Transverse colon (tissue), 4 donors: ENCODE measurements at regions not wholly inside any gene's neighbourhood (a gene's known extent, or its start where the extent isn't known, plus 50 kb on each side); places are given as distances from the start of the nearest gene placed in this dataset.

Source experiments
- DNase-seq: peaks from one replicate; pipeline ENCODE4 v3.0.0-alpha.2; 2019
- H3K27ac ChIP-seq, 4 donors: fragments of 200-600 bp; sonication (generic); 2 replicates each; pipeline ENCODE4 v1.5.1; 2016 to 2018; ENCODE audit warnings: inconsistent platforms in 4 of 4
- H3K27me3 ChIP-seq: fragments of 200-600 bp; sonication (generic); 2 replicates; pipeline ENCODE4 v1.5.1; 2017; ENCODE audit warnings: inconsistent platforms
- H3K36me3 ChIP-seq, 4 donors: fragments of 200-600 bp; sonication (generic); 2 replicates each; pipeline ENCODE4 v1.5.1; 2017 to 2019; ENCODE audit warnings: inconsistent platforms in 4 of 4
- H3K4me1 ChIP-seq, 4 donors: fragments of 200-600 bp; sonication (generic); 2 replicates each; pipeline ENCODE4 v1.5.1; 2017 to 2020; ENCODE audit warnings: inconsistent platforms in 4 of 4
- H3K4me3 ChIP-seq, 4 donors: fragments of 200-600 bp; sonication (generic); 1 replicate in 1 of 4; 2 replicates in 3 of 4; pipeline versions ENCODE4 v1.5.1 to v1.6.1; 2017 to 2019; ENCODE audit warnings: inconsistent platforms in 4 of 4
- H3K9me3 ChIP-seq, 2 donors: fragments of 200-600 bp; sonication (generic); 2 replicates each; pipeline ENCODE4 v1.5.1; 2017 to 2019; ENCODE audit warnings: inconsistent platforms in 2 of 2
- EP300 ChIP-seq: sonication (generic); formaldehyde crosslinking; IDR thresholded peaks from one replicate; pipeline ENCODE4 v1.6.1; 2017; ENCODE audit warnings: antibody characterized with exemption, low read depth
- POLR2A ChIP-seq: fragments of 450-650 bp; IDR thresholded peaks from one replicate; pipeline ENCODE4 v1.6.1; 2016; ENCODE audit warnings: antibody characterized with exemption, mild to moderate bottlenecking, moderate library complexity
- POLR2AphosphoS5 ChIP-seq, 3 donors: sonication (generic); formaldehyde crosslinking; IDR thresholded peaks; one replicate each; pipeline ENCODE4 v1.6.1; 2016; ENCODE audit warnings: antibody characterized with exemption in 3 of 3
- WGBS, 2 donors: methylation state at CpG; one replicate each; pipeline ENCODE4 v1.1.5; 2018; ENCODE audit warnings: low coverage in 1 of 2; 5-methylcytosine and 5-hydroxymethylcytosine counted together
- in situ Hi-C, 4 donors: fragments of 200-750 bp; cut with MboI; loops; one replicate each; pipeline versions ENCODE4 v1.15.0 to v1.15.1; 2017; ENCODE audit warnings: low sequenced_read_pairs in 3 of 4, low pct_ligation_motif_present in 1 of 4, low pct_unique_long_range_greater_than_20kb in 1 of 4
- intact Hi-C: fragments of 100-400 bp; cut with DNase I; formaldehyde crosslinking; loops from one replicate; pipeline ENCODE4 v1.15.1; 2023; ENCODE audit warnings: low total_unique reads
- TF ChIP-seq, protein P1 (sequence below), 5 experiments: fragments of 200-600 bp in 3 of 5; fragments of 450-650 bp in 2 of 5; sonication (generic) in 3 of 5; IDR thresholded peaks; 1 replicate in 2 of 5; 2 replicates in 3 of 5; pipeline ENCODE4 v1.5.1; 2016 to 2017; ENCODE audit warnings: antibody characterized with exemption in 5 of 5, inconsistent platforms in 3 of 5, mild to moderate bottlenecking in 2 of 5, moderate library complexity in 1 of 5

- intact Hi-C loops (no loop called here), in situ Hi-C loops (no loop called here)
- 78 to 100% methylated on average over 1 to 5 of the region's 5 CpGs for WGBS, 2 donors
- no peaks in the 10 kb centered on the region for H3K9me3 ChIP-seq
- no peaks in the 10 kb centered on the region for H3K36me3 ChIP-seq
- H3K4me3 ChIP-seq: no peak overlapping the region
- DNase-seq: no peak
- H3K27me3 ChIP-seq: no peaks in the 10 kb centered on the region
- no peak overlapping the region for H3K27ac ChIP-seq
- TF ChIP-seq, protein P1, sequence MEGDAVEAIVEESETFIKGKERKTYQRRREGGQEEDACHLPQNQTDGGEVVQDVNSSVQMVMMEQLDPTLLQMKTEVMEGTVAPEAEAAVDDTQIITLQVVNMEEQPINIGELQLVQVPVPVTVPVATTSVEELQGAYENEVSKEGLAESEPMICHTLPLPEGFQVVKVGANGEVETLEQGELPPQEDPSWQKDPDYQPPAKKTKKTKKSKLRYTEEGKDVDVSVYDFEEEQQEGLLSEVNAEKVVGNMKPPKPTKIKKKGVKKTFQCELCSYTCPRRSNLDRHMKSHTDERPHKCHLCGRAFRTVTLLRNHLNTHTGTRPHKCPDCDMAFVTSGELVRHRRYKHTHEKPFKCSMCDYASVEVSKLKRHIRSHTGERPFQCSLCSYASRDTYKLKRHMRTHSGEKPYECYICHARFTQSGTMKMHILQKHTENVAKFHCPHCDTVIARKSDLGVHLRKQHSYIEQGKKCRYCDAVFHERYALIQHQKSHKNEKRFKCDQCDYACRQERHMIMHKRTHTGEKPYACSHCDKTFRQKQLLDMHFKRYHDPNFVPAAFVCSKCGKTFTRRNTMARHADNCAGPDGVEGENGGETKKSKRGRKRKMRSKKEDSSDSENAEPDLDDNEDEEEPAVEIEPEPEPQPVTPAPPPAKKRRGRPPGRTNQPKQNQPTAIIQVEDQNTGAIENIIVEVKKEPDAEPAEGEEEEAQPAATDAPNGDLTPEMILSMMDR (IDR thresholded peaks at IDR 0.05): no peak
- no peaks in the 10 kb centered on the region for H3K4me1 ChIP-seq
Measured at GRCh38 chr4:32189788-32190187, 1469.6 kb downstream of the PCDH7 start.

DNA sequence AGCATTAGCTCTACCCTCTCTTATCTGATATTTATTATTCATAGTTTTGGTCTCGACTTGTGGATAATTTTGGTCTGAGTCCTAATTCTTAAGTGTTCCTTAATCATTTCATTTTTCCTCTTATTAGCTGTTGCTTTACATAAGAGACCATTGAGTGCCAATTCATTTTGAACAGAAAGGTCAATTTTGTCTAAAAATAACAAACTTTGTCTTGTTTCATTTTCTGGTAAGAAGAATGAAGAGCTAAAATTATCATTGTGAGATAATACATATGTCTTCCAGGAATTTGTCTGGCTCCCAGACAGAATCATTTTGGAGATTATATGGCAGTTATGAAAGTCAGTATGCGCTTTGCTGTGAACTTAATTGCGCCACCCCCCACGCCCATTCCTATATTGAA lies 1471.8 kb downstream of the PCDH7 start:
- no peak overlapping the region for H3K27ac ChIP-seq
- no peak overlapping the region for H3K4me3 ChIP-seq
- in situ Hi-C loops (no loop called here), intact Hi-C loops (no loop called here)
- no peaks in the 10 kb centered on the region for H3K36me3 ChIP-seq
- TF ChIP-seq, protein P1 (IDR thresholded peaks at IDR 0.05): no peak
- TF ChIP-seq POLR2AphosphoS5 (IDR thresholded peaks at IDR 0.05): no peak
- WGBS, 2 donors: 62 to 69% methylated on average over 4 of the region's 4 CpGs
- no peaks in the 10 kb centered on the region for H3K9me3 ChIP-seq
- no peak for DNase-seq
- H3K27me3 ChIP-seq: no peaks in the 10 kb centered on the region
- H3K4me1 ChIP-seq: no peaks in the 10 kb centered on the region

DNA sequence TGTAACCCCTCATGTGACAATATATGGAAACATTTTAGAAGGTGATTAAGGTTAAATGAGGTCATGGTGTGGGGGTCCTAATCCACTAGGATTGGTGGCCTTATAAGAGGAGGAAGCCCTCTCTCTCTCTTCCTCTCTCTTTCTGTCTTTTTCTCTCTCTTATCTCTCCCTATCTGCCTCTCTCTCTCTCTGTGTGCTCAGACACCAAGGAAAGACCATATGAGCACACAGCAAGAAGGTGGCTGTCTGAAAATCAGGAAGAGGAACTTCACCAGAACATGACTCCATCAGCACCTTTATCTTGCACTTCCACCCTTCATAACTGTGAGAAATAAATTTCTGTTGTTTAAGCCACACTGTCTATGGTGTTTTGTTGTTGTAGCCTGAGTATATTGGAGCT lies 1472.2 kb downstream of the PCDH7 start:
- DNase-seq: no peak

DNA sequence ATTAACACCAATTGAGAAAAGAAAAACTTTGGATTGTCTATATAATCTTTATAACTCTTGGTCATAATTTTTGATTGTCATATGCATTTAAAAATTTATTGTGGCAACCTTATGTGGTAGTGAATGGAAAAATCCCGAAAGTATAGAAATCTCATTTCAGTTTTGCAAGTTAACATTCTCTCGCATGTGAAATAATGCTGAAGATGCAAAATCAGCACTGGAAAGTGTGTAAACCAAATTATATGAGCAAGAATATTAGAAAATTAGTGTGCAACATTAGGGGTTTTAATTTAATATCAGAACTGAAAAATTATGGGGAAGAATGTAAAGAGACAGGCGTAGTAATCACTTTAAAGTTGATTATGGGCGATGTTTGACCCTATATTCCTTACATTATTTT lies 1472.8 kb downstream of the PCDH7 start:
- Histone ChIP-seq H3K4me3 (no peak overlapping the region), H3K9me3 (no peaks in the 10 kb centered on the region), H3K27ac (no peak overlapping the region), H3K27me3 (no peaks in the 10 kb centered on the region), H3K4me1 (no peaks in the 10 kb centered on the region), H3K36me3 (no peaks in the 10 kb centered on the region)
- no peak for DNase-seq
- TF ChIP-seq POLR2A: no peak
- TF ChIP-seq, protein P1 (IDR thresholded peaks at IDR 0.05): no peak
- TF ChIP-seq EP300: no peak
- no peak for TF ChIP-seq POLR2AphosphoS5 (IDR thresholded peaks at IDR 0.05)
- WGBS, 2 donors: 61 to 85% methylated on average over 4 of the region's 4 CpGs
- intact Hi-C loops: no loop called here
- in situ Hi-C loops: no loop called here

More for the DNA sequence above, 1472.2 kb downstream of the PCDH7 start:
- Histone ChIP-seq H3K36me3 (no peaks in the 10 kb centered on the region), H3K9me3 (no peaks in the 10 kb centered on the region), H3K4me3 (no peak overlapping the region), H3K4me1 (no peaks in the 10 kb centered on the region), H3K27ac (no peak overlapping the region), H3K27me3 (no peaks in the 10 kb centered on the region)
- TF ChIP-seq POLR2AphosphoS5 (IDR thresholded peaks at IDR 0.05): no peak
- TF ChIP-seq, protein P1 (IDR thresholded peaks at IDR 0.05): no peak
- no peak for TF ChIP-seq POLR2A
- no peak for TF ChIP-seq EP300
- in situ Hi-C loops: no loop called here
- intact Hi-C loops: no loop called here
